RWPE2 (cell line): ENCODE measurements at regions not wholly inside any gene's neighbourhood (a gene's known extent, or its start where the extent isn't known, plus 50 kb on each side); places are given as distances from the start of the nearest gene placed in this dataset.

ENCODE experiments used
- ATAC-seq: fragments of 200-7000 bp; cut with Tn5 transposase; 3 replicates; pipeline ENCODE4 v1.9.1; 2021; ENCODE audit warnings: low read depth
- DNase-seq: peaks from one replicate; pipeline ENCODE4 v3.0.0-alpha.2; 2020; ENCODE audit warnings: low spot score
- H3K27ac ChIP-seq: fragments of 450-650 bp; 2 replicates; pipeline ENCODE4 v1.5.1; 2017; ENCODE audit warnings: mild to moderate bottlenecking; ENCODE audit not compliant: poor library complexity, severe bottlenecking
- H3K27me3 ChIP-seq: fragments of 250-450 bp; sonication (Bioruptor Pico); 2 replicates; pipeline ENCODE4 v1.5.1; 2021; ENCODE audit warnings: mild to moderate bottlenecking, moderate library complexity; ENCODE audit not compliant: insufficient read depth, poor library complexity, severe bottlenecking
- H3K36me3 ChIP-seq: fragments of 250-450 bp; sonication (Bioruptor Pico); 2 replicates; pipeline ENCODE4 v1.5.1; 2020; ENCODE audit warnings: low read depth, mild to moderate bottlenecking, moderate library complexity
- H3K4me1 ChIP-seq: fragments of 250-450 bp; sonication (Bioruptor Pico); 2 replicates; pipeline ENCODE4 v1.5.1; 2021; ENCODE audit warnings: mild to moderate bottlenecking, moderate library complexity; ENCODE audit not compliant: insufficient read depth, poor library complexity, severe bottlenecking
- H3K4me3 ChIP-seq: fragments of 250-450 bp; sonication (Bioruptor Pico); 2 replicates; pipeline ENCODE4 v1.5.1; 2021; ENCODE audit warnings: mild to moderate bottlenecking, moderate library complexity; ENCODE audit not compliant: severe bottlenecking
- H3K9me3 ChIP-seq: fragments of 250-450 bp; sonication (Bioruptor Pico); 2 replicates; pipeline ENCODE4 v1.5.1; 2021; ENCODE audit warnings: mild to moderate bottlenecking, moderate library complexity; ENCODE audit not compliant: severe bottlenecking
- TF ChIP-seq, protein P1 (sequence below): fragments of 450-650 bp; IDR thresholded peaks from one replicate; pipeline ENCODE4 v1.5.1; 2017; ENCODE audit warnings: mild to moderate bottlenecking, moderate library complexity; ENCODE audit not compliant: poor library complexity, severe bottlenecking

DNA sequence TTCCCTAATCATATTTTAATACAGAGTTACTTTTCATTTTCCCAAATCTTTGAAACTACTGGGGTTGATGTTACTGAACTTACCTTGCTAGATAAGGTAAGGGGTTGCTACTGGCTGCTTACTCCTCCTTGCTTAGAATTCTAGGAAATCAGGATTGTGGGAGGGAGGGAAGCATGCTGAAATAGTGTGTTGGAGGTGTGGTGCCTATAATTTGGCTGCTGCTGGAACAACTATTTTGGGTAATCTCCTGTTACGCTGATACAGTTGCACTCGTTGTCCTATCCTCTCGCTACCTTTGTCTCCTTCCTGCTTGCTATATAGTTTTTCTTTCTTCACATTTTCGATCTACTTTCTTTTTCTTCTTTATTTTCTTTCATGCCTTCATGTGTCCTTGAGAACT, 83.7 kb downstream of the BMP2 start:
- H3K27me3 ChIP-seq: no peaks in the 10 kb centered on the region
- no peaks in the 10 kb centered on the region for H3K36me3 ChIP-seq
- no peak overlapping the region for H3K27ac ChIP-seq
- TF ChIP-seq, protein P1, sequence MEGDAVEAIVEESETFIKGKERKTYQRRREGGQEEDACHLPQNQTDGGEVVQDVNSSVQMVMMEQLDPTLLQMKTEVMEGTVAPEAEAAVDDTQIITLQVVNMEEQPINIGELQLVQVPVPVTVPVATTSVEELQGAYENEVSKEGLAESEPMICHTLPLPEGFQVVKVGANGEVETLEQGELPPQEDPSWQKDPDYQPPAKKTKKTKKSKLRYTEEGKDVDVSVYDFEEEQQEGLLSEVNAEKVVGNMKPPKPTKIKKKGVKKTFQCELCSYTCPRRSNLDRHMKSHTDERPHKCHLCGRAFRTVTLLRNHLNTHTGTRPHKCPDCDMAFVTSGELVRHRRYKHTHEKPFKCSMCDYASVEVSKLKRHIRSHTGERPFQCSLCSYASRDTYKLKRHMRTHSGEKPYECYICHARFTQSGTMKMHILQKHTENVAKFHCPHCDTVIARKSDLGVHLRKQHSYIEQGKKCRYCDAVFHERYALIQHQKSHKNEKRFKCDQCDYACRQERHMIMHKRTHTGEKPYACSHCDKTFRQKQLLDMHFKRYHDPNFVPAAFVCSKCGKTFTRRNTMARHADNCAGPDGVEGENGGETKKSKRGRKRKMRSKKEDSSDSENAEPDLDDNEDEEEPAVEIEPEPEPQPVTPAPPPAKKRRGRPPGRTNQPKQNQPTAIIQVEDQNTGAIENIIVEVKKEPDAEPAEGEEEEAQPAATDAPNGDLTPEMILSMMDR: no peak
- no peaks in the 10 kb centered on the region for H3K4me1 ChIP-seq
- DNase-seq: no peak
- ATAC-seq: no peak
- no peaks in the 10 kb centered on the region for H3K9me3 ChIP-seq
- no peak overlapping the region for H3K4me3 ChIP-seq

DNA sequence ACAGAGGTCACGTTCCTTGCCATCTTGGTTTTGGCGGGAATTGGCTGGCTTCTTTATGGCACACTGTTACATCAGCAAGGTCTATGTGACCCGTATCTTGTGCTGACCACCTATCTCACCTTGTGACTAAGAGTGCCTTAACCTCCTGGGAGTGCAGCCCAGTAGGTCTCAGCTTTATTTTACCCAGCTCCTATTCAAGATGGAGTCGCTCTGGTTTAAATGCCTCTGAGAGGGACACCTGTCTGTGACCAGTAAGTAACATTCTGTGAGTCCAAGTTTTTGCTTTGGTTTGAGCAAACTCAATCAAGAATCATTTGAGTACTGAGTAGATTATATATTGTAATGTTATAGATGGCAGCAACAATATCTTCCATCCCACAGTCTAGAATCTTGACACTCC, 85.0 kb downstream of the BMP2 start:
- H3K4me3 ChIP-seq: no peak overlapping the region
- no peaks in the 10 kb centered on the region for H3K4me1 ChIP-seq
- H3K27ac ChIP-seq: no peak overlapping the region
- H3K36me3 ChIP-seq: no peaks in the 10 kb centered on the region
- no peaks in the 10 kb centered on the region for H3K9me3 ChIP-seq
- ATAC-seq: no peak
- DNase-seq: no peak
- H3K27me3 ChIP-seq: no peaks in the 10 kb centered on the region
- TF ChIP-seq, protein P1: no peak

DNA sequence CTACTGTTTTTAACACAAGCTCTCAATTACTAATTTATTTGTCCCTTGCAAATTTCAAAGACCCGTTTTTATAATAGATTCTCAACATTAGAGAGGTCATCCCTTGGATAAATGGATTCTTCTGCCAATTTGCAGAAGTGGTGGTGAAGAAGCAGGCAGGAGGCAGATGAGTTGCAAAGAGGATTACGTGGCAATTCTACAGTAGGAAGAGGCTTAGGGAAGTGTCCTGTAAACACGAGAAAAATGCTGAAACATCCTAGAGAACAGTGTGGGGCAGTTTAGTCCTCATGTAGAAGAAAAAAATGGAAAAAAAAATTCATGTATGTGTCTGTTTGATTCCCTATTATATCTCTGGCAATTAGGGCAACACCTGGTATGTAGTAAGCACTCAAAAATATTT, 87.6 kb downstream of the BMP2 start:
- Histone ChIP-seq H3K36me3 (no peaks in the 10 kb centered on the region), H3K27me3 (no peaks in the 10 kb centered on the region), H3K27ac (no peak overlapping the region), H3K9me3 (no peaks in the 10 kb centered on the region), H3K4me3 (no peak overlapping the region), H3K4me1 (no peaks in the 10 kb centered on the region)
- DNase-seq: no peak
- TF ChIP-seq, protein P1: no peak
- no peak for ATAC-seq

DNA sequence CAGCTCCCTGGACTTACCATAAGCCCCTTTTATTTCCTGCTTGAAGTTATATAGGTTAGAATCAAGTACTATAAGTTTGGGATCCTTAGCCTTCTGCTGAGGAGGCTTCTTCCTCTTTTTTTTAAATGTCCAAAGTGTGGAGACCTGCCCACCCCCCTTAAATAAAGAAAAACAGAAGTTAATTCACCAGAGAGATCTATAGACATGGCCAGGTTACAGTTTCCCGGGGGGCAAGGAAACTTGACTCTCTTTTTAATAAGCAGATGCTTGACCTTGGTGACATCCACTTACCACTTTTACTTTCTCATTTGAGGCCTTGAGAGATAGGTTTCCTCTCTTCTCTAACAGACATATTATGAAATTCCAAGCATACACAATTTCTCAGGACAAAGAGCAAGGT, 88.3 kb downstream of the BMP2 start:
- Histone ChIP-seq H3K4me3 (no peak overlapping the region), H3K36me3 (no peaks in the 10 kb centered on the region), H3K27ac (no peak overlapping the region), H3K4me1 (no peaks in the 10 kb centered on the region), H3K9me3 (no peaks in the 10 kb centered on the region), H3K27me3 (no peaks in the 10 kb centered on the region)
- TF ChIP-seq, protein P1: no peak
- DNase-seq (no peak), ATAC-seq (no peak)

DNA sequence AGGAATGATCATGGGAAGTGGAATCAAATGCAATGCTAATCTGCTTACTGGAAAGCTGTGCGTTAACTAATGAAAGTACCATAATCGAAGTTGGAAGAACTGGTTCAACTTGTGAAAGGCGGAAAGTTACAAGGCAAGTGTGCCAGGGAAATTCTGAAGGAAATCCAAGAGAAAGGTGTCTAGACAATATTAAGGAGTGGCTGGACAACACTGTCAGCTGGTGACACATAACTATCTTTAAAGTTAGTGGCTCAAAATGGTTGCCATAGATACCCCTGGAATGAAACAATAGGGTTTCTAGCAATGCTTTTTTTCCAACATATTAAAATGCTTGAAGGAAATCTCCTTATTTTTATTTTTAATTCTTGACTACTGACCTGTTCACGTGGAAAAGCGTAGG, 90.4 kb downstream of the BMP2 start:
- DNase-seq: no peak
- no peak for ATAC-seq
- TF ChIP-seq, protein P1: no peak
- Histone ChIP-seq H3K9me3 (no peaks in the 10 kb centered on the region), H3K4me1 (no peaks in the 10 kb centered on the region), H3K27me3 (no peaks in the 10 kb centered on the region), H3K27ac (no peak overlapping the region), H3K4me3 (no peak overlapping the region), H3K36me3 (no peaks in the 10 kb centered on the region)
